ENCODE measurements at regions not wholly inside any gene's neighbourhood (a gene's known extent, or its start where the extent isn't known, plus 50 kb on each side); places are given as distances from the start of the nearest gene placed in this dataset.

DNA sequence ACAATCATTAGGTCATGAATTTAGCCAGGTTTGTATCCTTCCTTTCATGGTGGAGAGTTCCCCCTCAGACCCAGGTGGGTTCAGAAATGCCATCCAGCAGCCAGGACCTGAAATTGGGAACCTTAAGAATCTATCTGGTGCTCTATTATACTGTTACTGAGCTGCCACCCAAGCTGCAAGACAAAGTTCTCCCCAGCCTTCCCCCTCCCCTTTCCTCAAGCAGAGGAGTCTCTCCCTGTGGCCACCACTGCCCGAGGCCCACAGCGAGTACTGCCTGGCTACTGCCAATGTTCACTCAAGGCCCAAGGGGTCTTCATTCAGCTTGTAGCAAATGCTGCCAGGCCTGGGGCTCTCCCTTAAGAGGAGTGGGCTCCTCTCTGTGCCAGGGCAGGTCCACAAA lies 133.8 kb downstream of the TMEM38B start:
- DNase-seq (ENCODE audit: low read depth in 2 of 2): no peak

GRCh38 chr9:105828596-105829213 lies 134.4 kb downstream of the TMEM38B start:
- no peak for DNase-seq (ENCODE audit: low read depth in 2 of 2)

DNA sequence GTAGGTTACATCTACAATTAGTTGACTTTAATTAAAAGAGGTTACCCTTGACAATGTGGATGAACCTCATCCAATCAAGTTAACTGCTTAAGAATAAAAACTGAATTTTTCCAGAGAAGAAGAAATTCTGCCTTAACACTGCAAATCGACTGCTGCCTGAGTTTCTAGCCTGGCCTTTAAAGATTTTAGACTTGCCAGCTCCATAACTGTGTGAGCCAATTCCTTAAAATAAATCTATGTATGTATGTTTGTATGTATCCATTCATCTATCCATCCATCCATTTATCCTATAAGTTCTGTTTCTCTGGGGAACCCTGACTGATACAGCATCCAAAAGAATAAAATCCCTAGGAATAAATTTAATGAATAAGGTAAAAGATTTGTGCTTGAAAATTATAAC lies 136.1 kb downstream of the TMEM38B start:
- DNase-seq (ENCODE audit: low read depth in 2 of 2): no peak

- no peak for DNase-seq (ENCODE audit: low read depth in 2 of 2)
Observed at GRCh38 chr9:105832096-105832710, 137.9 kb downstream of the TMEM38B start.

DNA sequence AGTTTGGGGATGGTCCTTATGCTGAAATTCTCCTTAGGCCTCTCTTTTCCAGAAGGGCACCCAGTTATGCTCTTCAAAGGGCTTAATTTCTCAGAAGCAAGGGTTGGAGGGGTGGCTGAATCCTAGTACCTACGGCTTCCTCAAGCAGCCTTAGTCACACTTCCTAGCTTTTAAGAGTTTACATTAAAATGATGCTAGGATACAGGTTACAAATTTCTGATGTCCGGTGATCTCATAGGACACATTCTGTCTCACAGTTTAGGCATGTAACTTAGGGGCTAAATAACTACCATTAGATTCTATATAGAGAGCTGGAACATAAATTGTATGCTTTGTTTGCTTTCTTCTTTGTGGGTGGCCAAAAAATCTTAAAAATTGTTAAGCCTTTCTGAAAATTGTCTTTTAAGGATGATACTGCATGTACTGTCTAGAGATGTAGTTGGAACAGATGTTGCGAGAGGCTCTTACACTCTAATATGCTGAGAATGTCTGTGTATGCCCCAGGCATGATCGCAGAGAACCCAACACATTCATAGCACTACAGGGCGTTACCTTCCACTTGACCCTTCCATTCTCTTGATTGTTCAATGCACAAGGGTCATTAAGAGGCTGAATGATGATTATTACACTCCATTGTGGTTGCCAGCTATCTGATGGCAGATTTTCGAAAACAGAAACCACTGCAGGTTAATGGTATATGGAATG lies 139.1 kb downstream of the TMEM38B start:
- no peak for DNase-seq (ENCODE audit: low read depth in 2 of 2)

DNA sequence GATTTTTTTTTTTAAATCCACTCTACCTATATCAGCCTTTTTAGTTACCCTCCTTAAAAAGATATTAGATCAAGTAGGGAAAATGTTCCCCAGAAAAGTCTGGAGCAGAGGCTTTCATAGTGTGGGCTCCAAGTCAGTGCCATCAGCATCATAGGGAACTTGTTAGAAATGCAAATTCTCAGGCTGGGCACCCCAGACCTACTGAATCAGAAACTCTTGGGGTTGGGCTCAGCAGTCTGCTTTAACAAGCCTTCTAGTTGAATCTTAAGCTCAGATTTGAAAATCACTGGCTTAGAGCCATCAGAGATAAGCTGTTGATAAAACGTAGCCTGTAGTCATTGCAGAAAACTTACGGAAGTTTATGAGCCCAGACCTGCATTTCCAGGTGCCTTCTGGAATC lies 140.1 kb downstream of the TMEM38B start:
- DNase-seq (ENCODE audit: low read depth in 2 of 2): no peak

- DNase-seq (ENCODE audit: low read depth in 2 of 2): no peak
Observed at GRCh38 chr9:105835721-105836120, 141.4 kb downstream of the TMEM38B start.

- DNase-seq (ENCODE audit: low read depth in 2 of 2): no peak
Observed at GRCh38 chr9:105836936-105837660, 142.8 kb downstream of the TMEM38B start.

GRCh38 chr9:105841562-105841961 lies 147.2 kb downstream of the TMEM38B start:
- no peak for DNase-seq (ENCODE audit: low read depth in 2 of 2)

- DNase-seq (ENCODE audit: low read depth in 2 of 2): no peak
Observed at GRCh38 chr9:105842023-105842644, 147.8 kb downstream of the TMEM38B start.

DNA sequence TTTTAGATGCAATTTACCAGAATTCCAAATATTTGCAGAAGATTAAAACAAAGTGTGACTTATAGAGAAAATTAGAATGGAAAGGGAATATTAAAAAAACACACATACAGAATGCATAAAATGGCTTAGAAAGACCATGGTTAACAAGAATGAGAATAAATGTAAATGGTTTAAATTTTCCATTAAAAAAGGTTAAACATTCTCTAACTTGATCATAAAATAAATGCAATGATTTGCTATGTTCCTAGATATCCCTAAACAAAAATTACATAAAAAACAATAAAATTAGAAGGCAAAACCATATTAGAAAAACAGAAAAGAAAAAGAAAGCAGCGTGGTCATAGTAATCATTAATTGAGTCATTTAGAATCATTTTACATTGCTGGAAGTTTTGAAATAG lies 152.5 kb downstream of the TMEM38B start:
- no peak for DNase-seq (ENCODE audit: low read depth in 2 of 2)

DNA sequence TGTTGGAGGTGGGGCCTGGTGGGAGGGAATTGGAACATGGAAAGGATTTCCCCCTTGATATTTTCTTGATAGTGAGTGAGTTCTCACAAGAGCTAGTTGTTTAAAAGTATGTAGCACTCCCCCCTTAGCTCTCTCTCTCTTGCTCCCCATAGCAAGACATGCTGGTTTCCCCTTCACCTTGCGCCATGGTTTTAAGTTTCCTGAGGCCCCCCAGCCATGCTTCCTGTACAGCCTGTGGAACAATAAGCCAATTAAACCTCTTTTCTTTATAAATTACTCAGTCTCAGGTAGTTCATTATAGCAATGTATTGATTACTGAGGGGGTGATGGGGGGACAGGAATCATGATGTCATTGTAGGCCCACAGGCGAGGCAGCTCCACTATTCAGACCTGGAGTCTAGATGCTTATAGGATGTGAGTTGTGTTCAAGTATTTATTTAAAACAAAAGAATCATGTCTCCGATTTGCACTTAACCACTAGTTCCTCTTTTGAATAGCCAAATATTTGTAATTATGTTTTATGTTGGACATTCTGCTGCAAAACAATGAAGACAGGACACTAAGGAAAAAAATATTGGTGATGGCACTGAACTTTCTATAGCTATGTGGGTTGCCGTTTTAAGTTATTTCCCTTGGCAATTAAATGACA lies 156.6 kb downstream of the TMEM38B start:
- DNase-seq (ENCODE audit: low read depth in 2 of 2): no peak

- no peak for DNase-seq (ENCODE audit: low read depth in 2 of 2)
Observed at GRCh38 chr9:105854026-105854782, 159.9 kb downstream of the TMEM38B start.

- DNase-seq (ENCODE audit: low read depth in 2 of 2): no peak
Observed at GRCh38 chr9:105854783-105855724, 160.7 kb downstream of the TMEM38B start.

GRCh38 chr9:105855987-105856386 lies 161.6 kb downstream of the TMEM38B start:
- DNase-seq (ENCODE audit: low read depth in 2 of 2): no peak

GRCh38 chr9:105858006-105858690 lies 163.8 kb downstream of the TMEM38B start:
- DNase-seq (ENCODE audit: low read depth in 2 of 2): no peak

GRCh38 chr9:105858877-105859276 lies 164.5 kb downstream of the TMEM38B start:
- DNase-seq (ENCODE audit: low read depth in 2 of 2): peak in 1 of 2 donors; percentile 4

DNA sequence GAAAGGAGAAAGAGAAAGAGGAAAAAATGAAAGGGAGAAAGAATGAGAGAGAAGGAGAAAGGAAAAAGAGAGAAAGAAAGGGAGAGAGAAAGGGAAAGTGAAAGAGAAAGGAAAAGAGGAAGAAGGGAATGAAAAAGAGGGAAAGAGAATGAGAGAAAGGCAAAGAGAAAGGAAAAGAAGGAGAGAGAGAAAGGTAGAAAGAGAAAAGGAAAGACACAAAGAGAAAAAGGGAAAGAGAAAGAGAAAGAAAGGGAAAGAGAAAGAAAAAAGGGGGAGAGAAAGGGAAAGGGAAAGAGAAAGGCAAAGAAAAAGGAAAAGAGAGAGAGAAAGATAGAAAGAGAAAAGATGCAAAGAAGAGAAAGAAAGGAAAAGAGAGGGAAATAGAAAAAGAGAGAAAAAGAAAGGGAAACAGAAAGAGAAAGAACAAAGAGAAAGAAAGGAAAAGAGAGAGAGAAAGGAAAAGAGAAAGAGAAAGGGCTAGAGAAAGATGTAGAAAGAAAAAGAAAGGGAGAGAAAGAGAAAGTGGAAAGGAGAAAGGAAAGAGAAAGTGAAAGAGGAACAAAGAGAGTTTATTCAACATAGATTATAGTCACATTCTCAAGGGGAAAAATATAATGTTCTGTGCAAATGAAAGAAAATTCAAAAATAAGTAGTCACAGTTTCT lies 165.2 kb downstream of the TMEM38B start:
- DNase-seq (ENCODE audit: low read depth in 2 of 2): no peak

- DNase-seq (ENCODE audit: low read depth in 2 of 2): no peak
Observed at GRCh38 chr9:105860516-105860915, 166.2 kb downstream of the TMEM38B start.
